Cardiac septum (tissue), 1 donor: ENCODE measurements at regions not wholly inside any gene's neighbourhood (a gene's known extent, or its start where the extent isn't known, plus 50 kb on each side); places are given as distances from the start of the nearest gene placed in this dataset.
"Not testable (repeated sequence)": the region's sequence is repeated elsewhere in the genome, so short reads cannot be mapped to it uniquely, and the experiment has no call there.

Experiments used
- DNase-seq: peaks from one replicate; pipeline ENCODE4 v3.0.0-alpha.2; 2020; ENCODE audit warnings: low spot score
- intact Hi-C: fragments of 100-400 bp; cut with DNase I; formaldehyde crosslinking; loops from one replicate; pipeline ENCODE4 v1.14.0; 2022
- donor health status: DM: no; HTN: no; CAD: no.

DNA sequence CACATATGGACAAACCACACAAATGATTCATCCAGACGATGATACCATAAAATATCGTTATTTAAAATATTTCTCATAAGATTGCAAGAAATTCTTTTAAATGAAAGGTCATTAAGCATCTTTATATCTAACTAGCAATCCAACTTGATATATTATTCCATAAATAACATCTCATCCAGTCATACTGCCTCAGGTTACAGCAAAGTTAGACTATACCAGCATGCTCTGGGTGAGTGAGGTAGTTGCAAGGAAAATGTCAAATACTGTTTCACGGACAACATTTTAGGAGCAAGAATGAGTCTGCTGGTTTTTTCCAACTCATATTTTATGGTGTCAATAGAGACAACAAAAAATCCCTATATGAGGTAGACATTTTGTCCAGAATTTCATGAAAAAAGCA lies 200.9 kb upstream of the TRPM3 start:
- intact Hi-C loops: no loop called here
- DNase-seq: no peak

DNA sequence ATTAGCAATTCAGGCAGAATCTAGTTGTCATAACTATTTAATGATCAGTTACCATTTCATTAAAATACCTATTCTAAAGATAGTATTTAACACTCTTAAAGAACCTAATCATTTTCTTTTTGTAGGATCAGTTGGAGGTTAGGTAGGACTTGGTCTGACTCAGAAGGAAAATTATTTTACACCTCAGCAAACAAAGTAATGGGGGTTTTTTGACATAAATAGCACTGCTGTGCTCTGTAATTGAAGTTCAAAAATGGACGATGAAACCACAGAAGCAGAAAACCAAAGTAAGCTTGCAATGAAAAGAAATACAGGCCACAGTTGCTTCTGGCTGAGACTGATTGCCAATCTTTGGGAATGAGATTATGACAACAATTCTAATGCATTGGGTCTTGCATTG lies 187.0 kb upstream of the TRPM3 start:
- intact Hi-C loops: no loop called here
- DNase-seq: no peak

DNA sequence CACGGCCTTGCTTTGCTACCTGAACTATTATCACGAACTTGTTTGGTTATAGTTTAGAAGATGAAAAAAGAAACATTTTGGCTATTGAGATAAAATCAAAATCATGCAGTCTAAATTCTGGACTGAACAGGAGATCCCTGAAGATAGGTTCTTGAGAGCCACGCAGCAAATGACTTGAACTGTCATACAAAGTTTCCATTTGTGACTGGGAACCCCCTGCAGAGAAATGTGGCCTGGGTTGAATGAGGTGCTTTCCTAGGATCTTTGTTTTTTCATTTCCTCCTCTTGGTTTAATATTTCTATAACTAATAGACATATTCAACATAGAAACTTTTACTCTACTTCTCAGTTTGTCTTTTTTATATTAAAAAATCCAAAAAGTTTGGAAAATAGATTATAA lies 184.7 kb upstream of the TRPM3 start:
- DNase-seq: no peak
- intact Hi-C loops: no loop called here

DNA sequence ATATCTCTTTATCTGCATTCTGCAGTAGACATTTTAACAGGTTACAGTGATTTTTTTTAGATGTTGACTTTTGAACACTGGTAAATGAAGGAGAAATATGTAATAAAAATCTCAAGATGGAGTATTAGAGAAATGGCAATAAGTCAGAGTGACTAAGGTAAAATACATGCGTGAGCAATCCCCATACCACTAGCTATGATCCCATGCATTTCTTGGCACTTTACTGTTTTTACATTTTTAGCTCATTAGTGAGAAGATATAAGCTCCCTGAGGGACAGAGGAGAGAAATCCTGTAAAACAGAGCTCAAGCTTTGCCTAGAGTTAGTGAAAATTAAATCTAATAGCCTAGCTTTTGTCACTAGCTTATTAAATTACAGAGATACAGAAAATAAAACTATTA lies 181.9 kb upstream of the TRPM3 start:
- no peak for DNase-seq
- intact Hi-C loops: no loop called here

DNA sequence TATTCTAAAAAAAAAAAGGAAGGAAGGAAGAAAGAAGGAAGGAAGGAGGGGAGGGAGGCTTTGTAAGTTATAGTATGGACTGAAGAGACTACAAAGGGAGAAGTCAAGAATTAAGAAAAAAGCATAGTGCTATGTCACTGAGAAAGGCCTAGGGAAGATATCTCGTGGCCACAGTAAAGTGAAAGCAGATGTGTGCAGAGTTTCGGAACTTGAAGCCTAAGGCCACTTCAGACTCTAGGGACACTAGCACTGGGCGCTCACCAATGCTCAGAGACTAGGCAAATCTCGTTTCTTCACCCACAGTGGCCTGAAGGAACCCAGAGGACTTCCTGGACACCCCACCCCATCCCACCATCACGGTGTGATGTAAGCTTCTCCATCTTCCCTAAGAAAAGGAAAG lies 181.4 kb upstream of the TRPM3 start:
- intact Hi-C loops: no loop called here

DNA sequence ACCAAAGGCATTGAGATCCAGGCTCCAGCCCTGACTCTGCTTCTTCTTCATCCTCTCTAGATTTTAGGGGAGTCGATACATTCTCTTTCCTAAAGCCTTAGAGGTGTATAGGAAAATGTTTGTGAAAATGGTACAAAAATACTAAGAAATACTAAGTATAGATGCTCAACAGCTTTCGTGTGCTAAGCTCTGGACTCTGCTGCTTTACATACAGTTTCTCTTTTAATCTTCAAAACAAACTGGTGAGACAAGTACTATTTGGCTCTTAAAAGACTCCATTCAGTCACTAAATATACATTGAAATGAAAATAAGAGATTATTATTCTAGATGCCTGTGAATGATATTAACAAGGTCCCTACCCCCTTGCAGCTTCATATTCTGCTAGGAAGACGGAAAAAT lies 174.5 kb upstream of the TRPM3 start:
- no peak for DNase-seq
- intact Hi-C loops: no loop called here

More for the DNA sequence above, 181.4 kb upstream of the TRPM3 start:
- no peak for DNase-seq

DNA sequence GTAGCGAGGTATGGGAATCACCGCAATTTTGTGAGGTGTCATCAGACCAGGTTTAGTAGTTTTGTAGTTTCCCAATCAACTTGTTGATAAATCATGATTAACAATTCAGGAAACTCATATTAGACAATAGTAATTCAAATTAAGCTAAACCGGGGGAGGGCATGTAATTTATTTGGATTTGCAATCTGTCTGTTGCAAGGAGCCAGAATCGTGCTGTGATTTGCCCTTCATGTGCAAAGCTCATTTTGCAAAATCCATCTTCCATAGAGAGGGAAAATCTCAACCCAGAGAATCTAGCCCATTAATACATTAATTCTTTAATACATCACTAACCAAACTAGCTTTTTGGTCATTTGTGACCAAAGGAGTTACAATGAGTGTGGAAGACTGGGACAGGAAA lies 164.7 kb upstream of the TRPM3 start:
- intact Hi-C loops: no loop called here
- DNase-seq: no peak

DNA sequence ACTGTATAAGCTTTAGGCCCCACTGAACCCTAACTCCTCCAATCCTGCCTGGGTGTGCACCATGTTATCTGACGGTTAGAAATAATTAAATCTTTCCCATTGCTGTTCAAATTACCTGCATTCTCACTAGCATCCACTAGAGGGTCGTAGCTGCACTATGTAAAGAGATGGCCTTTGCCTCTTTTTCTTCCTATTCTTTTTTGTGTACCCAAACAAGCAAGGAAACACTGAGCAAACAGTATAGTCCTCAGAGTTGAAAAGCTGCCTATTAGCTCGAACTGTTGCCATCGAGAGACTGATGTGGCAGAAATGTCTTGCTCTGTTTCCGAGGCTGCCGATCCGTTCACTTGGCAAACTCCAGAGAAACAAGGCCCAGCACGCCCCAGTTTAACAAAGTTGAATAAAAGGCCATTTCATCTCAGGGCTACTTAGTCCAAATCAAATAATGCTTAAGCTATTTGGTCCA lies 163.8 kb upstream of the TRPM3 start:
- intact Hi-C loops: no loop called here
- DNase-seq: no peak

DNA sequence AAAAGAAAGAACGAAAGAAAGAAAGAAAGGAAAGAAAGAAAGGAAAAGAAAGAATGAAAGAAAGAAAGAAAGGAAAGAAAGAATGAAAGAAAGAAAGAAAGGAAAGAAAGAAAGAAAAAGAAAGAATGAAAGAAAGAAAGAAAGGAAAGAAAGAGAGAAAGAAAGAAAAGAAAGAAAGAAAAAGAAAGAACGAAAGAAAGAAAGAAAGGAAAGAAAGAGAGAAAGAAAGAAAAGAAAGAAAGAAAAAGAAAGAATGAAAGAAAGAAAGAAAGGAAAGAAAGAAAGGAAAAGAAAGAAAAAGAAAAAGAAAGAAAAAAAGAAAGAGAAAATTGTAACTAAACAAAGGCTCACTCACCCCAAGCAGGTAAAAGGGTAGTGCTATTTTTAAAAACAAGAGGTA lies 160.7 kb upstream of the TRPM3 start:
- DNase-seq, intact Hi-C loops: not testable (repeated sequence)

DNA sequence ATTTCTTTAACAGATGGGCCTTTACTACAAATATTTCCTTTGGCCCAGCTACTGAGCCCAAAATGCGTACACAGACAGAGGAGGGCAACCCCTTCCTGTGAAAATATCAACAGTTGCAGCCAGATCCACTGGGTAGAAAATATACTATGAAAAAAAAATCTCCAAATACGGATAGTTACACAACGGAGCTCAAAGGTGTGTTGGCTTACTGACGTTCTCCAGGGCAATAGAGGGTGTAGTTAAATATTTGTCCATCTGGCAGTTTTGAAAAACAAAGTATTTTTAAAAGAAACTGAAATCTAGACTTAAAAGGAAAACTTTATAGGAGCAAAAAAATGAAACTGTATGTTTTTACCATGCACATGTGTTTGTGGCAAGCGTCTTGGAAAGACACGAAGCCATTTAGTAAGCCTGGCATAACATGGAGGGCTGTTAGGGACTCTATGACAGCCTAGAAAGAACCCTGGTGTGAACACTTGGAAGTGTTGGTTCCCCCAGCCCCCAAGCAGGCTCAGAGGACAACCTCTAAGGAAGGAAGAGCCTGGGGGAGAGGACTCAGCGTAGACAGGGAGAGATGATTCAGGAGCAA lies 157.8 kb upstream of the TRPM3 start:
- DNase-seq: no peak
- intact Hi-C loops: no loop called here

DNA sequence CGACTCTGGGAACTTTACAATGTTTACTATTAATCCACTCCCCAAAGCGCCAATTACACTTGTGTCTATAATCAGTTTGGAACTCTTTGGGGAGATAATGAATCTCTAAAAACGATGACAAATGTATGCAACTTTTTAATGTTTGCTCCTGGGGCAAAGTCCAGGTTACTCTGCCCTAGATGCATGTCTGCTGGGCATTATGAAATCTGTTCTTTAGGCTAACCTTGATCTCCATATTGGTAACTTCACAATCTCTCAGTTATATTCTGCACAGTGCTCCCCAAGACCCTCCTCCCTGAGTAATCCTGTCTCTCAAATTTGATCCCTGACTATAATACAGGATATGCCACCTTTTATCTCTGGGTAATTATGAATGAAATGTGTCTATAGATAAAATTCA lies 152.2 kb upstream of the TRPM3 start:
- no peak for DNase-seq
- intact Hi-C loops: no loop called here

DNA sequence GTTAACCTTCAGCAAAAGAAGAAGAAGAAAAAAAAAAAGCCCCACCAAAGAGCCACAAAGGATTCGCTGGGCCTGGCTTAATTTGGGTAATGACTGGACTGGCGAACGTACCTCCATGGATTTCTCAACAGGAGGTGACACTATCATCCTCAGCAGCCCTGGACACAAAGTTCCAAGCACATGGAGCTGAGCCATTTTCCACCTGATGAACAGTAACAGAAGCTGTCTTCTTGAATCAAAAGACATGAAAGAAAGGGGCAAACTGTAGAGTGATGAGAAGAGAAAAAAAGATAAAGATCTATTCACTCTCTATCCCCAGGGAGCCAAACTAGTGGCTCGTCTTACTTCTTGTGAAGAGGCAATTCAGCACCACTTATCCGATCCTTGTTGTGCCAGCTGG lies 150.2 kb upstream of the TRPM3 start:
- no peak for DNase-seq
- intact Hi-C loops: no loop called here

DNA sequence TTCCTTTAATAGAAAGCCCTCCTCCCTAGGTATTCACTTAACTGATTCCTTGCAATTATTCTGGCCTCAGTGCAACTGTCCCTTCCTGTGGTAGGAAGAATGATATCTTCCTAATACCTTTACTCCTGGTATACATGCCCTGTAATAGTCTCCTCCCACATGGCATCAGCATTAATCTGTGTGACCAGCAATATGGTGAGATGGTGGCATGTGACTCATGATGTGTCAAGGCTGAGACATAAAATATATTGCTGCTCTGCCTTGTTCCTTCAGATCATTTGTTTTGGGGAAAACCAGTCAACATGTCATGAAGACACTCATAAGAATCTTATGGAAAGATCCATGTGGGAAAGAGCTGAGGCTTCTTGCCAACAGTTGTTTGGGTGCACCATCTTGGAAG lies 149.1 kb upstream of the TRPM3 start:
- intact Hi-C loops: no loop called here

DNA sequence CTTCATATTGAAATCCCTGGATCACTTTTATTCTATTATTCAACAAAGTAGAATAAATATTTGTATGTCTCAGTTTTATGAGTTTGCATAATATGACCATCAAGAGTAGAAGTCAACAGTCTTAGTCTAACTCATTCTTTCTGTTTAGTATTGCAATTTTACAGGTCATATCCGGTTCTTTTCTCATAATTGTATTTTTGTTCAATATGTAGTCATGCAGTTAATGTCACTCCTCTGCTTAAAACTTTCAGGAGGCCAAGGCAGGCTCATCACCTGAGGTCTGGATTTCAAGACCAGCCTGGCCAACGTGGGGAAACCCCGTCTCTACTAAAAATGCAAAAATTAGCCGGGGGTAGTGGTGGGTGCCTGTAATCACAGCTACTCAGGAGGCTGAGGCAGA lies 148.4 kb upstream of the TRPM3 start:
- intact Hi-C loops: no loop called here

More for the DNA sequence above, 149.1 kb upstream of the TRPM3 start:
- no peak for DNase-seq

DNA sequence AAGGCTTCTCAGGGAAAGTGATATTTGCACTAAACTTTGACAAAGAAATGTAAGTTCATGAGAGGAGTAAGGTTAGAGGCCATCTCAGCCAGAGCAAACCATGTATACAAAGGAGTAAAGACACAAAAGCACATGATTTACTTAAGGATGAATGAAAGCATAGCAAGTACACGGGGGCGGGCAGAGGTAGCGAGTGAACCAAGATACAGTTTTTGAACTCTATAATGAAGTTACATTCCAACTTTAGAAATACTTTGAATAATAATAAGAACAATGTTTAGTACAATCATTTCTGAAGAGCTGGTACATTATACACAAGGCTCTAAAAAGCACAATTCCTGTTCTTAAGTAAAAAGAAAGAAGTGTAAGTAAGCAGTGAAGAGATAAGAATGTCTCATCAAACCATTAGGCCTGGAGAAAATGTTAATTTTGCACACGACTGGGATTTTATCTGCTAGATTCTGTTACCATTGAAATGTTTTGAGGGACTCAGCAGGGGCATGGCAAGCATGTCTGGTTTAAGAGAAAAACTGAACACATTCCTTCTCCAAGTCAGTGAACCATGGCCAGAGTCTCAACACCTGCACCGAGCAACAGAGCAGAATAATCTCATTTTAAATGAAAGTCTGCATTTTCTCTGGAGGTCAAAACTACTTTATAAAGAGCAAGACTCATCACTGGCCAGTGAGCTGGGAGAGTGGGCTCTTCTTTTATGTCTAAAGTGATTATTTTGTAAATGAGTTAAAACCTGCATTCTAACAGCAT lies 147.6 kb upstream of the TRPM3 start:
- no peak for DNase-seq
- intact Hi-C loops: no loop called here

More for the DNA sequence above, 148.4 kb upstream of the TRPM3 start:
- DNase-seq: no peak

DNA sequence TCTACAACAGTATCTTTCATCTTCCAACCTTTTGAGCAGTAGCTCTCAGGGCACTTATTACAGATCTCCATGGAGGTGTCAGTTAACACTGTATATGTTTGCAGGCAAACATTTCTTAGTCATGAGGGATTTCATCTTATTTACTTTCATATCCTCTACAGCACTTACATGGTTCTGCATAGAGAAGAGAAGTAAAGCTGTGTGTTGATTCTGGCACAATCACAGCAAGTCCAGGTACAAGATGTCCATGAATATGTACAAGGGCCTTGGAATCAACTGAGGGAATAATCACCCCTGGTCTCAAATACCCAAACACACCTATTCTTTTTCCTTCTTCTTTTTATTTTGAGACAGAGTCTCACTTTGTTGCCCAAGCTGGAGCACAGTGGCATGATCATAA lies 142.0 kb upstream of the TRPM3 start:
- intact Hi-C loops: no loop called here
- DNase-seq: no peak

DNA sequence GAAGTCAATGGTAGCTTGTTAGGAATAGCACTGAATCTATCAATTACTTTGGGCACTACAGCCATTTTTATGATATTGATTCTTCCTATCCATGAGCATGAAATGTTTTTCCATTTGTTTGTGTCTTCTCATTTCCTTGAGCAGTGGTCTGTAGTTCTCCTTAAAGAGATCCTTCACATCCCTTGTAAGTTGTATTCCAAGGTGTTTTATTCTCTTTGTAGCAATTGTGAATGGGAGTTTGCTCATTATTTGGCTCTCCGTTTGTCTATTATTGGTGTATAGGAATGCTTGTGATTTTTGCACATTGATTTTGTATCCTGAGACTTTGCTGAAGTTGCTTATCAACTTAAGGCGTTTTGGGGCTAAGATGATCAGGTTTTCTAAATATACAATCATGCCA lies 139.0 kb upstream of the TRPM3 start:
- intact Hi-C loops, DNase-seq: not testable (repeated sequence)

DNA sequence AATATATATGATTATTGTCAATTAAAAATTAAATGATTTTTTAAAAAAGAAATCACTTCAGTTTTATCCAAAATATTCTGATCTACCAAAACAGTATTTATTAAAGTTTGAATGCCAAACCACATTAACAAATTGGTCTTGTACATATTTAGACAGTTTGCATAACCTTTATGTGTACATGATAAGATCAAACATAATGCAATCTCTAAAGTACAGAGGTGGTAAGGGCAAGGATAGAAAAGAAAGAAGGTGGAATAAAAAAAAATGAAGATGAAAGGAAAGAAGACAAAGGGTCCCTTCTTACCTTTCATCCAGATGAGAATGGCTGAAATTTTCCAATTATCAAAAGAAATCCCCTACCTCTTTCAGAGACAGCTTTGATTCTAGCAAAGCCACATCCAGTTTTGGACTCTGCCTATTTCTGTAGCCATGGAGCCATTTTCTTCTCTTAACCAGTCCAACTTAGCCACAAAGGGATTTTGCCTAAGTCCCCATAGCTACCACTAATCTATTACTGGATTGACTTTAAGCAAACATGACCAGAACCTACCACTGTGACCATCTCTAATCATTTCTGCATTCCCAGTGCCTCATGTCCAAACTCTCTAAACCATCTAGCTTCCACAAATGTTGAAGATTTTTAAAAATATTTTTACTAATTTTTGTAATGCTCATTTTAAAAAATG lies 133.3 kb upstream of the TRPM3 start:
- intact Hi-C loops: no loop called here
- DNase-seq: no peak

DNA sequence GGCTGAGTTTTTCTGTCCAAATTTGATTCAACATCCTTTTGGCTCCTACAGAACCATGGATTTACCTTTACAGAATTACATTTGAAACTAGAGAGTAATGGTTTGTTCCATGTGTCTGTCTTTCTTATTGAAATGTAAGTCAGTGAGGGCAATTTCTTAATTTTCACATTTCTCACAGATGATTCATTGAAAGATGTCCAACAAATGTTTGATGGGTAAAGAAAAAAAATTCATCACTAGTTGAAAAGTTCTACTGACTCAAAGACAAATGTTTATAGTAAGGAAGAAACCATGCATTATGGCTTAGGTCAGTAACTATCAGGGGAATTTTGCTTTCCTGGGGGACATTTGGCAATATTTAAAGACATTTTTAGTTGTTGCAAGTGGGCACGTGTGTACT lies 131.6 kb upstream of the TRPM3 start:
- no peak for DNase-seq
- intact Hi-C loops: no loop called here

DNA sequence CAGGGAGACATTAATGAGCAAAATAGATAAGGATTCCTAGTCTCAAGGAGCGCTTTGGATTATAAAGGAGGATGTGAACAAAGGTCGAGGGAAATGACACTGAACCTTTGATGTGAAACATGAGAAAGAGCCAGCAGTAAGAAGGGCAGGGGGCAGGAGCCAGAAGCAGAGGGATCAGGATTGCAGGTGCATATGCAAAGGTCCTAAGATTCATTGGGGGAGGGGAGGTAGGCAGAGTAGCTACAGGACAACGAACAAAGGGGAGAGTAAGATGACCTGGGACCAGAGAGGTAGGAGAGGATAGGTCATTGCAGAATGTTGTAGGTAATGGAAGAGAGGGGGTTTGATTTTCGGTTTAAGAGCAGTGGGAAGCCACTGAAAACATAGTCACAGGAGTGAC lies 129.2 kb upstream of the TRPM3 start:
- intact Hi-C loops: no loop called here
- no peak for DNase-seq
